GM06990 (cell line): ENCODE measurements at regions not wholly inside any gene's neighbourhood (a gene's known extent, or its start where the extent isn't known, plus 50 kb on each side); places are given as distances from the start of the nearest gene placed in this dataset.

Experiments used
- DNase-seq: peaks from one replicate; pipeline ENCODE4 v3.0.0-alpha.2; 2011; ENCODE audit not compliant: insufficient read length; ENCODE audit errors: extremely low read depth
- H3K27me3 ChIP-seq: replicated peaks from 2 replicates; pipeline ENCODE4 v1.6.0; 2011; ENCODE audit warnings: low read length; ENCODE audit not compliant: control insufficient read depth, insufficient read depth
- H3K36me3 ChIP-seq: 2 replicates; pipeline ENCODE4 v1.5.1; 2011; ENCODE audit warnings: low read length; ENCODE audit not compliant: control insufficient read depth, insufficient read depth
- H3K4me3 ChIP-seq: replicated peaks from 2 replicates; pipeline ENCODE4 v1.5.1; 2011; ENCODE audit warnings: low read depth, mild to moderate bottlenecking, control low read depth, low read length
- TF ChIP-seq, protein P1 (sequence below): IDR thresholded peaks from 2 replicates; pipeline ENCODE4 v1.5.1; 2011; ENCODE audit warnings: low read length, control low read depth, mild to moderate bottlenecking, inconsistent platforms; ENCODE audit not compliant: insufficient read depth, poor library complexity, severe bottlenecking

DNA sequence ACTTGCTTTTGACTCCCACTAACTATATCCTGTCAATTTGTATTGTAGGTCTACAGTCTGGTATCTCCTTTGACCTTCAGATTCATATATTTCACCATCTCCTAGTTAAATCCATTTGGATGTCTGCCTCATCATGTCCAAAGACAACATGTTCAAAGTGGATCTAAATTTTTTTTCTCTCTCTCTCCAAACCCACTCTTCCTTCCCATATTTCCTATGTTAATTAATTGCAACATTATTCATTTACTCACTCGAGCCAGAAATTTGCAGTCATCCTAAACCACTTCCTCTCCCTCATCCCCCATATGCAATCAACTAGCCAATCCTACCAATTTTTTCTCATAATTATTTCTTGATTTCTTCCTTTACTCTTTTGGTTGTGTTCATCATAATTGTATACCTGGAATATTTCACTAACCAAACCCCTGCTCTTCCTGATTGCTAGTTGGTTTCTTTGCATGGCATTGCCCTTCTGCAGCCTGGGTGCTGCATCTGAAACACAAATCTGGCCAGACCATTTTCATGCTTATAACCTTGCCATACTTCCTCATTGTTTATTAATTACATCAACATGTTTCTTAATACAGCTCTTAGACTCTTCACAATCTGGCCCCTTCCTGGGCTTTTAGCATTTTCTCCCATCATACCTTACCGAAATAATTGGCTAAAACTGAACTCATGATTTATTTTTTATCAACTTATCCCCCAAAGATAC lies 442.2 kb downstream of the ADAMTS20 start:
- TF ChIP-seq, protein P1, sequence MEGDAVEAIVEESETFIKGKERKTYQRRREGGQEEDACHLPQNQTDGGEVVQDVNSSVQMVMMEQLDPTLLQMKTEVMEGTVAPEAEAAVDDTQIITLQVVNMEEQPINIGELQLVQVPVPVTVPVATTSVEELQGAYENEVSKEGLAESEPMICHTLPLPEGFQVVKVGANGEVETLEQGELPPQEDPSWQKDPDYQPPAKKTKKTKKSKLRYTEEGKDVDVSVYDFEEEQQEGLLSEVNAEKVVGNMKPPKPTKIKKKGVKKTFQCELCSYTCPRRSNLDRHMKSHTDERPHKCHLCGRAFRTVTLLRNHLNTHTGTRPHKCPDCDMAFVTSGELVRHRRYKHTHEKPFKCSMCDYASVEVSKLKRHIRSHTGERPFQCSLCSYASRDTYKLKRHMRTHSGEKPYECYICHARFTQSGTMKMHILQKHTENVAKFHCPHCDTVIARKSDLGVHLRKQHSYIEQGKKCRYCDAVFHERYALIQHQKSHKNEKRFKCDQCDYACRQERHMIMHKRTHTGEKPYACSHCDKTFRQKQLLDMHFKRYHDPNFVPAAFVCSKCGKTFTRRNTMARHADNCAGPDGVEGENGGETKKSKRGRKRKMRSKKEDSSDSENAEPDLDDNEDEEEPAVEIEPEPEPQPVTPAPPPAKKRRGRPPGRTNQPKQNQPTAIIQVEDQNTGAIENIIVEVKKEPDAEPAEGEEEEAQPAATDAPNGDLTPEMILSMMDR, result no peak
- DNase-seq, result no peak
- Histone ChIP-seq H3K27me3 (no peaks in the 10 kb centered on the region), H3K4me3 (no peak overlapping the region), H3K36me3 (no peaks in the 10 kb centered on the region)

DNA sequence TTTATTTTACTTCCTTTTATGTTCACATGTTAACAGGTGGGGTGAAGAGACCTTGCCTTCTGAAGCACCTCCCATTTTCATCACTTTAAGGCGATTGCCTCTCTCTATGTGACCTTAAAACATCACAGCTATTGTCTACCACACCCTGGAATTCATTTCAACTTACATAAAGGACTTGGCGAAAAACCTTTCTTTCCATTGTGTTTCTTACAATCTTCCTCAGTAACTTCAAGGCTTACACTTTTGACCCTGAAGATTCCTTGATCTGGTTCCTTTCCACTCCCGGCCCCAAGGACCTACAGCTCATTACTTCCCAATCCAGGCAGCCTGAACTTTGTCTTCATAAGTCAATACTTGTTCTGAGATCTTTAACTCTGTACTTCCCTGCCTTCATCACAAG lies 443.3 kb downstream of the ADAMTS20 start:
- TF ChIP-seq, protein P1, result no peak
- DNase-seq, result no peak
- Histone ChIP-seq H3K4me3 (no peak overlapping the region), H3K36me3 (no peaks in the 10 kb centered on the region), H3K27me3 (no peaks in the 10 kb centered on the region)

DNA sequence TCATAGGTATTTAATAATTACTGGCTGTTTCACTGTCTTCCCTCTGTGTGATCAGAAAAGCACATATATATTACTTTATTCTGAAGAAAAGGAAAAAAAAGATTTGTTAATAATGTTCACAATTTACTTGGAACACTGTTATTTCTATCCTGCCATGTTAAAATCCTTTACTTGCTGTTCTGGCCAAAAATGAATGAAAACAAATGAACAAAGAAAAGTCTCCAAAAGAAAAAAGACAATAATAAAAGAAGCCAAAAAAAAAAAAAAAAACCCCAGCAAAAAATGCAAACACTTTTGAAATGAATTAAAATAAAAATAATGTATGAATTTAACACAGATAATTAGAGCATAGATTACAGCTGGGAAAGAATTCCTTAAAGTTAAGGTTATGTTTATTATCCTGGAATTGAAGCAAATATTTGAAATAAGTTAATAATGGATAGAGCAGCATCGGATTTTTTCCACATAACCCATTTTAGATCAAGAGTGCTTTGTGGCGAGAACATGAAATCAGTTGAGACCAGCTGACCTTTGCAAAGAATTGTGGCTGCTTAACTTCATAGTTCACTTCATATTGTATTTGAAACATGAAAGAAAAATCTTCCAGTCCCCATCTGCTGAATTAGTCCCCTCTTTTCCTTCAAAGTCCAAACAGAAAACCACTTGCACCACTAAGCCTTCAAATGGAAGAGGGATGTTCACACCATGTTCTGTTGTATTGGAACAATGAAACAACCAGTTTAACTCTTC lies 444.8 kb downstream of the ADAMTS20 start:
- DNase-seq, result no peak
- Histone ChIP-seq H3K36me3 (no peaks in the 10 kb centered on the region), H3K4me3 (no peak overlapping the region), H3K27me3 (no peaks in the 10 kb centered on the region)
- TF ChIP-seq, protein P1, result no peak

DNA sequence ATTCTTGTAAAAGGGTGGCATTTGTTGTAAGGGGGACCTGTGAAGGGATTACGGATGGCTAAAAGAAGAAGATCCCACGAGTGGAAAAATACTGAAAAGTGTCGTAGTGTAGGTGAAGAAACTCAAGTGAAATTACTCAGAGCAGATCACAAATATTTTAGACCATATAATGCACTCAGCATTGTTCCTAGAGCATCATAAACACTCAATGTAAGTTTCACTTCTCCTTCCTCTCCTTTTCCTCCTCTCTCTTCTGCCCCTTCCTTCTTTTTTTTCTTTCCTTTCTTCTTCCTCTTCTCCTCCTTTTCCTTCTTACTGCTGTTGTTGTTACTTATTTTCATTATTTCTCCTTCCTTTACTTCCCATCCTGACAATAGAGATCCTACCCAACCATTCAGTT lies 445.6 kb downstream of the ADAMTS20 start:
- Histone ChIP-seq H3K27me3 (no peaks in the 10 kb centered on the region), H3K4me3 (no peak overlapping the region), H3K36me3 (no peaks in the 10 kb centered on the region)
- no peak for DNase-seq
- TF ChIP-seq, protein P1, result no peak

DNA sequence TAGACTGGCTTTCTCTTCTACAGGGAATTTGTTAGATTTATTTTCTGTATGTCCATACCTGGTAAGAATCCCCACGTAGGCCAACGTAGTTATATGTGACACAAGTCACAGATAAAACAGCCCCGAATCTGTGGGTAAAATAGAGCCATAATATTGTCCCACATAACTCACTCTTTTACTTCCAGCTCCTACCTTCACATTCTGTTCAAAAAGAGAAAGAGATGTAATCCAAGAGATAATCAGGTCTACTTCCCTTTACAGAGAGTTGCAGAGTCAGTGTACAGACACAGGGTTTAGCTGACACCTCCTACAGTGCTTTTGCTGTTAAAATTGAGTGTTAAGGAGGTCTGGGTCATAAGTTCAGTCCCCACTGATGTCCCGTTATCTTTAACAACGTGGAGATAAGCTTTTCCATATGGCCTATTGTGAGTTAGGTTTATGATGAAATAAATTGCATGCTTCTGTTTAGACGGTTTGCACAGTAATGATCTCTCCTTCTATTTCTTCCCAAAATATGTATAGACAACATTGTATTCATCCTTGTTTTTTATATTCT lies 446.5 kb downstream of the ADAMTS20 start:
- TF ChIP-seq, protein P1, result no peak
- Histone ChIP-seq H3K36me3 (no peaks in the 10 kb centered on the region), H3K27me3 (no peaks in the 10 kb centered on the region), H3K4me3 (no peak overlapping the region)
- no peak for DNase-seq
